Liver (tissue), 7 donors: ENCODE measurements at regions not wholly inside any gene's neighbourhood (a gene's known extent, or its start where the extent isn't known, plus 50 kb on each side); places are given as distances from the start of the nearest gene placed in this dataset. TPM values are rescaled to one million over a fixed set of nuclear protein-coding genes. Genes with fewer than 3 reads are reported as not detected.

Experiments
- DNase-seq: peaks from one replicate; pipeline ENCODE4 v3.0.0-alpha.2; 2017; ENCODE audit warnings: low spot score
- H3K27ac ChIP-seq, 2 donors: one replicate each; pipeline ENCODE4 v1.7.0; 2013; ENCODE audit warnings: inconsistent platforms in 2 of 2, low read length in 2 of 2, control low read depth in 1 of 2, low read depth in 1 of 2, mild to moderate bottlenecking in 1 of 2
- H3K27me3 ChIP-seq, 4 donors: one replicate each; pipeline versions ENCODE4 v1.6.1 to v1.7.0; 2013; ENCODE audit warnings: low read length in 3 of 4, inconsistent platforms in 1 of 4, mild to moderate bottlenecking in 1 of 4, moderate library complexity in 1 of 4; ENCODE audit not compliant: control insufficient read depth in 4 of 4, insufficient read depth in 4 of 4
- H3K36me3 ChIP-seq, 4 donors: one replicate each; pipeline versions ENCODE4 v1.6.1 to v1.7.0; 2013; ENCODE audit warnings: low read length in 3 of 4, mild to moderate bottlenecking in 3 of 4, low read depth in 1 of 4, moderate library complexity in 1 of 4; ENCODE audit not compliant: control insufficient read depth in 4 of 4, insufficient read depth in 3 of 4
- H3K4me1 ChIP-seq, 4 donors: one replicate each; pipeline versions ENCODE4 v1.6.1 to v1.7.0; 2013; ENCODE audit warnings: low read length in 3 of 4, mild to moderate bottlenecking in 3 of 4, moderate library complexity in 1 of 4; ENCODE audit not compliant: control insufficient read depth in 4 of 4, insufficient read depth in 4 of 4
- H3K4me3 ChIP-seq, 3 donors: one replicate each; pipeline versions ENCODE4 v1.6.1 to v1.7.0; 2013; ENCODE audit warnings: low read length in 3 of 3, control low read depth in 1 of 3, low read depth in 1 of 3, mild to moderate bottlenecking in 1 of 3
- H3K9ac ChIP-seq, 2 donors: one replicate each; pipeline ENCODE4 v1.7.0; 2013; ENCODE audit warnings: low read length in 2 of 2, mild to moderate bottlenecking in 2 of 2, moderate library complexity in 2 of 2, control low read depth in 1 of 2, low read depth in 1 of 2
- H3K9me3 ChIP-seq, 4 donors: one replicate each; pipeline versions ENCODE4 v1.6.1 to v1.7.0; 2013; ENCODE audit warnings: low read length in 3 of 4; ENCODE audit not compliant: control insufficient read depth in 4 of 4
- ATF3 ChIP-seq: IDR thresholded peaks from 2 replicates; pipeline ENCODE4 v1.6.1; 2016; ENCODE audit warnings: antibody characterized with exemption
- EGR1 ChIP-seq, 2 donors: IDR thresholded peaks; 2 replicates each; pipeline ENCODE4 v1.6.1; 2016 to 2018; ENCODE audit warnings: antibody characterized with exemption in 2 of 2, low read depth in 2 of 2
- FOXA1 ChIP-seq: IDR thresholded peaks from 2 replicates; pipeline ENCODE4 v1.6.1; 2016; ENCODE audit warnings: antibody characterized with exemption
- FOXA2 ChIP-seq: IDR thresholded peaks from 2 replicates; pipeline ENCODE4 v1.6.1; 2016; ENCODE audit warnings: antibody characterized with exemption
- GABPA ChIP-seq, 2 donors: IDR thresholded peaks in 1 of 2; conservative IDR thresholded peaks in 1 of 2; 2 replicates each; pipeline ENCODE4 v1.6.1; 2016; ENCODE audit warnings: antibody characterized with exemption in 2 of 2, mild to moderate bottlenecking in 1 of 2, moderate library complexity in 1 of 2
- HNF4A ChIP-seq, 2 donors: conservative IDR thresholded peaks; 2 replicates each; pipeline ENCODE4 v1.6.1; 2016; ENCODE audit warnings: antibody characterized with exemption in 2 of 2, mild to moderate bottlenecking in 2 of 2
- MAX ChIP-seq: IDR thresholded peaks from 2 replicates; pipeline ENCODE4 v1.6.1; 2016; ENCODE audit warnings: antibody characterized with exemption
- REST ChIP-seq: IDR thresholded peaks from 2 replicates; pipeline ENCODE4 v1.6.1; 2016; ENCODE audit warnings: antibody characterized with exemption, mild to moderate bottlenecking
- SP1 ChIP-seq: IDR thresholded peaks from 2 replicates; pipeline ENCODE4 v1.6.1; 2018; ENCODE audit warnings: antibody characterized with exemption, mild to moderate bottlenecking
- ZBTB33 ChIP-seq: IDR thresholded peaks from 2 replicates; pipeline ENCODE4 v1.6.1; 2016; ENCODE audit warnings: antibody characterized with exemption
- small RNA-seq: library from RNA; depleted of rRNA; stranded (forward); fragments of <200 nt; gene quantifications from one replicate; pipeline ENCODE3, GENCODE V24; 2014
- donor health status: healthy.
- donor health status: healthy.
- donor health status: healthy.

GRCh38 chr3:130291148-130291547, 54.3 kb upstream of the COL6A5 start (continued):
- TF ChIP-seq SP1: no peak

- Histone ChIP-seq H3K36me3 (no peaks in the 10 kb centered on the region), H3K27ac (no peak overlapping the region), H3K27me3 (no peaks in the 10 kb centered on the region), H3K9me3 (no peaks in the 10 kb centered on the region), H3K4me3 (no peak overlapping the region), H3K9ac (no peak overlapping the region), H3K4me1 (no peaks in the 10 kb centered on the region)
- no peak for DNase-seq
- TF ChIP-seq REST: no peak
- TF ChIP-seq MAX: no peak
- no peak for TF ChIP-seq ZBTB33
- TF ChIP-seq GABPA (IDR thresholded peaks at IDR 0.05 in 1 of 2, conservative IDR thresholded peaks at IDR 0.05 in 1 of 2): no peak
- no peak for TF ChIP-seq EGR1 (IDR thresholded peaks at IDR 0.05; ENCODE audit: low read depth in 2 of 2)
- TF ChIP-seq FOXA2: no peak
- TF ChIP-seq ATF3: no peak
- TF ChIP-seq FOXA1: no peak
- no peak for TF ChIP-seq HNF4A (conservative IDR thresholded peaks at IDR 0.05)
- TF ChIP-seq SP1: no peak
Measured at GRCh38 chr3:130293247-130293646, 52.2 kb upstream of the COL6A5 start.

Small RNA genes lying in the stretch of these regions (small RNA-seq; reads per million reads assigned to genes)
- gene ENPP7P3: not detected
- gene SNRPCP8: not detected
